ENCODE measurements at regions not wholly inside any gene's neighbourhood (a gene's known extent, or its start where the extent isn't known, plus 50 kb on each side); places are given as distances from the start of the nearest gene placed in this dataset.

DNA sequence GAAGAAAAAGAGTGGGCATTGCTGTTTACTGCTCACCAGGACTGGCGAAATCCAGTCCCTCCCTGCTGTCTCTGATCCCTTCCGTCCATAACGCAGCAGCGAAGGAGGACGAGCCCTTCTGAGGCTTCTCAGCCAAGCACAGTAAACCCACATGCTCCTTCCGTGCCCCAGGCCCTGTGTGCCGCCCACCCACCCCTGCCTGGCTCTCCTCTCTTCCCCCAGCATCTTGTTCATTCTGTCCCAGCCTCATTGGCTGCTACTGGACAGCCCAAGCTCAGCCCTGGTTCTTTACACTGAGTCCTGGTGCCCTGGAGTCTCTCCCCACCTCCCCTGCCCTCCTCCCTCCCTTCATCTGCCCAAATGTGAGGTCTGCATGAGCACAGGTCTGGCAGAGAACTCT lies 559.7 kb downstream of the BRD1 start:
- DNase-seq (ENCODE audit: low read depth) = no peak
- TF ChIP-seq, protein P1, sequence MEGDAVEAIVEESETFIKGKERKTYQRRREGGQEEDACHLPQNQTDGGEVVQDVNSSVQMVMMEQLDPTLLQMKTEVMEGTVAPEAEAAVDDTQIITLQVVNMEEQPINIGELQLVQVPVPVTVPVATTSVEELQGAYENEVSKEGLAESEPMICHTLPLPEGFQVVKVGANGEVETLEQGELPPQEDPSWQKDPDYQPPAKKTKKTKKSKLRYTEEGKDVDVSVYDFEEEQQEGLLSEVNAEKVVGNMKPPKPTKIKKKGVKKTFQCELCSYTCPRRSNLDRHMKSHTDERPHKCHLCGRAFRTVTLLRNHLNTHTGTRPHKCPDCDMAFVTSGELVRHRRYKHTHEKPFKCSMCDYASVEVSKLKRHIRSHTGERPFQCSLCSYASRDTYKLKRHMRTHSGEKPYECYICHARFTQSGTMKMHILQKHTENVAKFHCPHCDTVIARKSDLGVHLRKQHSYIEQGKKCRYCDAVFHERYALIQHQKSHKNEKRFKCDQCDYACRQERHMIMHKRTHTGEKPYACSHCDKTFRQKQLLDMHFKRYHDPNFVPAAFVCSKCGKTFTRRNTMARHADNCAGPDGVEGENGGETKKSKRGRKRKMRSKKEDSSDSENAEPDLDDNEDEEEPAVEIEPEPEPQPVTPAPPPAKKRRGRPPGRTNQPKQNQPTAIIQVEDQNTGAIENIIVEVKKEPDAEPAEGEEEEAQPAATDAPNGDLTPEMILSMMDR (IDR thresholded peaks at IDR 0.05; ENCODE audit: insufficient read depth, low read depth, low read length, missing control alignments) = no peak
- no peak overlapping the region for H3K4me3 ChIP-seq (ENCODE audit: low read length)

DNA sequence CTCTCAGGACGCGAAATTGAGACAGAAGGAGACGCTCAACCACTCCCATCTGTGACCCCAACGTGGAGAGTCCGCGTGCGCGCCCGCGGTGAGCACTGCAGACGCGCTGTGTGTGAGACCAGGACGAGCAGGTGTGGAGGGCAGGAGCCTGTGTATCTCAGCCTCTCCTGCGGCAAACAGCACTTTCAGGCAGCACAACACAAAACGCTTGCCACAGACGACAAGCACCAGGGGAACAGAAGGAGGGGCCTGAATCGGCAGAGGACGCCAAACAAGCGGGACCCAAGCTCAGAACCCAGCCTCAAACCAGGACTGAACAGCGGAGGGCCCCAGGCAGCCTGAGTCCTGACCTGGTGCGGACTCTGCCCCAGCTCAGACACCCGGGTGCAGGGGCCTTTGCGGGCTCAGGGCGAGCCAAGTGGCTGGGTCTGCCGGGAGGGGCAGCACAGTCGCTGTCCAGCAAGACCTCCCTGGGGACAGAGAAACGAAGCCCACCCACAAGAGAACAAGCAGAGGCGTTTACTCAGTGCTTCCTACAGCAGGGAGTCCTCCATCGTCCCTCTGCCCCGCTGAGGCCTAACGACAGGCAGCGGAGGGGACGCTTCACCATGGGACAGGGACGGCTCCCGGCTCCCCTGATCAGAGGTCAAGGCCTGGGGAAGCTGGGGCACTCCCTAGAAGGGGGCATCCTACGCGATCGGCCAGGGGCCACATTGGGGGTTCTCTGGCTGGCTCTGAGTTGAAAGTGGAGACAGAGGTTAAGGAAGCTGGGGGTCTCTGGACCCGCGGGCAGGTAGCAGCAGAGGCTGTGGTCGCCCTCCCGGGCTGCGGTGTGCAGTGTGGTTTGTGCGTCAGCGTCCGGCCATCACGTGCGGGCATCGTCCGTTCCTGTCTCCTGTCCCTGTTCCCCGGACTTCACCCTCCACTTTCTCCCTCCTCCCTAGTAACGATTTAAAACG lies 560.8 kb downstream of the BRD1 start:
- H3K4me3 ChIP-seq (ENCODE audit: low read length) = no peak overlapping the region
- DNase-seq (ENCODE audit: low read depth) = no peak
- TF ChIP-seq, protein P1 (IDR thresholded peaks at IDR 0.05; ENCODE audit: insufficient read depth, low read depth, low read length, missing control alignments) = no peak

DNA sequence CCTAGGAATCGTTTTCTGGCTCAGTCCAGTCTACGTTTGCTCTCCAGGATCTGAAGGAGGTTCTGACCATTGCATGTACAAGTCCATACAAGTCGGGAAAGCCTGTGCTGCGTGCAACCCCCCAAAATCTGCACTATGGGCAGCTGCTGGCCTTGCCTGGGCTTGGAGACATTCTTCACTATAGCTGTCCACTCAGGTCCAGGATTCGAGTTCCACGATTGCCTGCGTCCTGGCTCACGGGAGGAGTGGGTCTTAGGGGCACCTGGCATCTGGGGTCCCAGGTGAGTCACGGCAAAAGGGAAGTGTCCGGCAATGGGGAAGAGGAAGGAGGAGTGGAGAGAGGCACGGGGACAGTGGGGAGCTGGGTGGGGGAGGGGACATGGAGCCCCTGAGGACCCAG lies 563.0 kb downstream of the BRD1 start:
- DNase-seq (ENCODE audit: low read depth) = no peak
- TF ChIP-seq, protein P1 (IDR thresholded peaks at IDR 0.05; ENCODE audit: insufficient read depth, low read depth, low read length, missing control alignments) = no peak
- no peak overlapping the region for H3K4me3 ChIP-seq (ENCODE audit: low read length)

DNA sequence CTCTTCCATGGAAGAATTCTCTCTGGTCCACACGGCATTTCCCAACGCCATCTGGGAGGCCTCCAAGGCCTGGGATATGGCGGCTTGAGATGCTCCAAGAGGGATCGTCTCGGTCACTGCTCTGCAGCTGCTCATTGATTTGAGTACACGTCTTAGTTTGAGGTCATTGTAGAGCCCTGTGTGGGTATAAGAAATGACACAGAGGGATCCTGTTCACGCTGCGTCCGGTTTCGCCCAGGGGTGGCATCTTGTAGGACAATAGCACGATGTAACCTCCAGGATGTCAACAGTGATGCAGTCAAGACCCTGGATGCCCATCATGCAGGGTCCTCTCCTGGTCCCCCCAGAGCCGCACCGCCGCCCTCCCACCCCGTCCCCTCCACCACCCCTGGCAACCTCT lies 564.6 kb downstream of the BRD1 start:
- no peak for DNase-seq (ENCODE audit: low read depth)
- H3K4me3 ChIP-seq (ENCODE audit: low read length) = no peak overlapping the region
- TF ChIP-seq, protein P1 (IDR thresholded peaks at IDR 0.05; ENCODE audit: insufficient read depth, low read depth, low read length, missing control alignments) = no peak

DNA sequence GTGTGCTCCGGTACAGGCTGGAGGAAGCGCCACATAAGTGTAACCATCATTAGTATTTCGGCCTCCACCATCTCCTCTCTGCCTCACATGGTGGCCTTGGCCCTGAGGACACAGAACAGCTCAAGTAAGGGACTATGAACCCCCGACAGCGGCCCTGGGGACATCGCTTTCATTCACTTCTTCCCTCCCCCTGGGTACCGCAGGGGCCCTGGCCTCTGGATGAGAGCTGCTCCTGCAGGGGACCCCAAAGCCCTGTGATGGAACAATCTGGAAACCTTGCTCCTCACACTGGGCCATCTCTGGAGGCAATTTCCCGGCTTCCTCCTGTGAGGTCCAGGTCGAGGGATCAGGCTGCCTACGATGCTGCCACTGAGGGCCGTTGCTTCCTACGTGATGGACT lies 565.5 kb downstream of the BRD1 start:
- TF ChIP-seq, protein P1 (IDR thresholded peaks at IDR 0.05; ENCODE audit: insufficient read depth, low read depth, low read length, missing control alignments) = no peak
- no peak for DNase-seq (ENCODE audit: low read depth)
- no peak overlapping the region for H3K4me3 ChIP-seq (ENCODE audit: low read length)

DNA sequence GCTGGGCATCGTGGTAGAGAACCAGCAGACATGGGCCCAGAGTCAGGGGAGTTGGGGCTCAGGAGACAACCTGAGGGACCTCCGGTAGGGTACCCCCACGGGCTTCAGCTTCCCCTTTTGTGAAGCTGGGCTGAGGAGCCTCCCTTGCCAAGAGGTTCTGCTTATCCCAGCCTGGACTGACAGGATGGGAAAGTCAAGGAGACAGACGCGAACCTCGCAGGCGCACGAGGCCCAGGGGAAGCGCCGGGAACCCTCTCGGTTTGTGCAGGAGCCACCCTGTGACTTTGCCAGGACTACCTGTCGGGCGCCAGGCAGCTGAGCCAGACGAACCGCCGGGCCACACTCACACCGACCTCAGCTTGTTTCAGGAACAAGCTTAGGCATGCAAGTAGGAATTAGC lies 566.1 kb downstream of the BRD1 start:
- H3K4me3 ChIP-seq (ENCODE audit: low read length) = no peak overlapping the region
- TF ChIP-seq, protein P1 (IDR thresholded peaks at IDR 0.05; ENCODE audit: insufficient read depth, low read depth, low read length, missing control alignments) = no peak
- DNase-seq (ENCODE audit: low read depth) = no peak

Data from epithelial cell of esophagus (primary cell).